H1 (cell line): ENCODE measurements at regions not wholly inside any gene's neighbourhood (a gene's known extent, or its start where the extent isn't known, plus 50 kb on each side); places are given as distances from the start of the nearest gene placed in this dataset.

Experiments used
- CTCF ChIA-PET: fragments of 300-600 bp; sonication (Branson Sonifier 250); formaldehyde crosslinking; loops from one replicate; lab custom pipeline; 2021; ENCODE audit not compliant: partially characterized antibody; lab: Charles Lee
- POLR2A ChIA-PET: fragments of 300-600 bp; sonication (Branson Sonifier 250); formaldehyde crosslinking; loops from one replicate; lab custom pipeline; 2021; ENCODE audit warnings: inconsistent platforms; ENCODE audit not compliant: partially characterized antibody; lab: Charles Lee
- DNase-seq, 2 experiments: peaks; one replicate each; pipeline versions ENCODE4 v3.0.0 to v3.0.0-alpha.2; 2010 to 2022; ENCODE audit warnings: low spot score in 2 of 2, low read depth in 1 of 2, mixed read lengths in 1 of 2
- FAIRE-seq: peaks from 2 replicates; lab custom pipeline; 2011; peaks lifted over from hg19 to GRCh38; lab: Jason Lieb, UNC
- H2AFZ ChIP-seq: 2 replicates; pipeline ENCODE4 v1.8.1; 2012; ENCODE audit warnings: low read length, inconsistent platforms
- H2AK5ac ChIP-seq: 2 replicates; pipeline ENCODE4 v1.6.1; 2013; ENCODE audit warnings: low read depth, low read length
- H2BK120ac ChIP-seq: replicated peaks from 2 replicates; pipeline ENCODE3; 2013; ENCODE audit warnings: low read depth, low read length, inconsistent platforms
- H2BK12ac ChIP-seq: 2 replicates; pipeline ENCODE4 v1.6.1; 2013; ENCODE audit warnings: low read depth, low read length
- H2BK15ac ChIP-seq: 2 replicates; pipeline ENCODE4 v1.6.1; 2013; ENCODE audit warnings: low read length
- H2BK20ac ChIP-seq: 2 replicates; pipeline ENCODE4 v1.6.1; 2013; ENCODE audit warnings: low read length
- H2BK5ac ChIP-seq: 2 replicates; pipeline ENCODE4 v1.6.1; 2013; ENCODE audit warnings: low read depth, low read length
- H3K14ac ChIP-seq: 2 replicates; pipeline ENCODE4 v1.6.1; 2013; ENCODE audit warnings: inconsistent platforms; ENCODE audit not compliant: insufficient read length
- H3K18ac ChIP-seq: 2 replicates; pipeline ENCODE4 v1.6.1; 2013; ENCODE audit warnings: low read length; ENCODE audit errors: extremely low read depth
- H3K23ac ChIP-seq: 2 replicates; pipeline ENCODE4 v1.6.1; 2013; ENCODE audit warnings: inconsistent platforms; ENCODE audit not compliant: insufficient read length
- H3K23me2 ChIP-seq: 2 replicates; pipeline ENCODE4 v1.6.1; 2013; ENCODE audit warnings: low read depth, low read length
- H3K27ac ChIP-seq: 2 replicates; pipeline ENCODE4 v1.6.1; 2011; ENCODE audit warnings: low read depth, low read length, inconsistent platforms
- H3K27me3 ChIP-seq, 4 experiments: replicated peaks in 1 of 4; 1 replicate in 1 of 4; 2 replicates in 3 of 4; pipeline versions ENCODE4 v1.6.1 to v1.8.1; 2011 to 2013; ENCODE audit warnings: low read length in 3 of 4, mild to moderate bottlenecking in 3 of 4, inconsistent platforms in 2 of 4, mixed read lengths in 2 of 4, moderate library complexity in 1 of 4; ENCODE audit not compliant: control insufficient read depth in 3 of 4, insufficient read depth in 3 of 4; ENCODE audit errors: extremely low read depth in 1 of 4
- H3K36me3 ChIP-seq, 4 experiments: 2 replicates each; pipeline versions ENCODE4 v1.6.1 to v1.8.1; 2011 to 2013; ENCODE audit warnings: mild to moderate bottlenecking in 4 of 4, low read length in 3 of 4, moderate library complexity in 2 of 4, control low read depth in 1 of 4, inconsistent platforms in 1 of 4; ENCODE audit not compliant: insufficient read depth in 4 of 4, control insufficient read depth in 2 of 4
- H3K4ac ChIP-seq: replicated peaks from 2 replicates; pipeline ENCODE3; 2013; ENCODE audit warnings: low read length, low read depth, mixed read lengths, inconsistent platforms; ENCODE audit not compliant: insufficient read length
- H3K4me1 ChIP-seq, 4 experiments: replicated peaks in 1 of 4; 1 replicate in 1 of 4; 2 replicates in 3 of 4; pipeline versions ENCODE4 v1.6.1 to v1.8.1; 2011 to 2013; ENCODE audit warnings: low read length in 3 of 4, inconsistent platforms in 2 of 4, mixed read lengths in 1 of 4; ENCODE audit not compliant: insufficient read depth in 4 of 4, control insufficient read depth in 3 of 4
- H3K4me2 ChIP-seq, 2 experiments: 2 replicates each; pipeline versions ENCODE4 v1.6.1 to v1.8.1; 2011 to 2013; ENCODE audit warnings: low read depth in 2 of 2, low read length in 2 of 2, control low read depth in 1 of 2, inconsistent platforms in 1 of 2, mild to moderate bottlenecking in 1 of 2; ENCODE audit not compliant: insufficient read depth in 1 of 2
- H3K4me3 ChIP-seq, 4 experiments: fragments of 200-600, 300-600 bp in 1 of 4; sonication (generic), shearing (Covaris generic), sonication (Bioruptor Twin) in 1 of 4; 2 replicates each; pipeline versions ENCODE4 v1.5.1 to v1.8.1; 2011 to 2016; ENCODE audit warnings: low read length in 4 of 4, low read depth in 3 of 4, control low read depth in 2 of 4, inconsistent platforms in 2 of 4, mild to moderate bottlenecking in 2 of 4, mixed read lengths in 1 of 4, moderate library complexity in 1 of 4; ENCODE audit not compliant: insufficient read depth in 2 of 4; ENCODE audit errors: extremely low read depth in 1 of 4
- H3K56ac ChIP-seq: replicated peaks from 2 replicates; pipeline ENCODE3; 2013; ENCODE audit warnings: low read depth, mild to moderate bottlenecking, mixed read lengths, low read length, inconsistent platforms; ENCODE audit not compliant: insufficient read length
- H3K79me1 ChIP-seq: 2 replicates; pipeline ENCODE4 v1.6.1; 2013; ENCODE audit warnings: low read depth, low read length, control low read depth
- H3K79me2 ChIP-seq, 2 experiments: 2 replicates each; pipeline versions ENCODE4 v1.6.1 to v1.8.1; 2012 to 2013; ENCODE audit warnings: low read length in 2 of 2, mild to moderate bottlenecking in 2 of 2, inconsistent platforms in 1 of 2; ENCODE audit not compliant: insufficient read depth in 2 of 2, control insufficient read depth in 1 of 2
- H3K9ac ChIP-seq, 4 experiments: replicated peaks in 1 of 4; 1 replicate in 1 of 4; 2 replicates in 3 of 4; pipeline versions ENCODE4 v1.6.1 to v1.8.1; 2011 to 2013; ENCODE audit warnings: low read depth in 3 of 4, low read length in 3 of 4, control low read depth in 2 of 4, mild to moderate bottlenecking in 2 of 4, moderate library complexity in 2 of 4, inconsistent platforms in 1 of 4; ENCODE audit errors: extremely low read depth in 1 of 4
- H3K9me3 ChIP-seq, 2 experiments: 2 replicates each; pipeline versions ENCODE4 v1.6.1 to v1.8.1; 2012 to 2013; ENCODE audit warnings: mild to moderate bottlenecking in 2 of 2, moderate library complexity in 2 of 2, control low read depth in 1 of 2, inconsistent platforms in 1 of 2, low read depth in 1 of 2, low read length in 1 of 2, mixed read lengths in 1 of 2; ENCODE audit not compliant: insufficient read depth in 2 of 2
- H4K20me1 ChIP-seq, 2 experiments: replicated peaks in 1 of 2; 2 replicates each; pipeline versions ENCODE3 to v1.8.1; 2011 to 2013; ENCODE audit warnings: inconsistent platforms in 2 of 2, low read length in 2 of 2, mild to moderate bottlenecking in 1 of 2; ENCODE audit not compliant: insufficient read depth in 2 of 2, control insufficient read depth in 1 of 2
- H4K5ac ChIP-seq: 2 replicates; pipeline ENCODE4 v1.6.1; 2013; ENCODE audit warnings: low read length, low read depth, mixed read lengths, inconsistent platforms; ENCODE audit not compliant: insufficient read length
- H4K8ac ChIP-seq: 2 replicates; pipeline ENCODE4 v1.8.0; 2013; ENCODE audit warnings: mild to moderate bottlenecking, moderate library complexity, low read length, inconsistent platforms; ENCODE audit not compliant: insufficient read depth; ENCODE audit errors: extremely low read depth
- H4K91ac ChIP-seq: replicated peaks from 2 replicates; pipeline ENCODE3; 2013; ENCODE audit warnings: low read length, mixed read lengths, inconsistent platforms; ENCODE audit not compliant: insufficient read length
- CBX5 ChIP-seq: fragments of 300-800, 300-1000 bp; sonication (generic); IDR thresholded peaks from 2 replicates; pipeline ENCODE4 v1.7.1; 2016; ENCODE audit warnings: antibody characterized with exemption, low read length, low read depth
- CREB1 ChIP-seq: IDR thresholded peaks from 2 replicates; pipeline ENCODE4 v1.6.1; 2012; ENCODE audit warnings: inconsistent platforms
- HDAC6 ChIP-seq: IDR thresholded peaks from one replicate; pipeline ENCODE4 v1.7.1; 2012; ENCODE audit warnings: low read depth, mild to moderate bottlenecking, inconsistent platforms, low read length, moderate library complexity
- KDM4A ChIP-seq: IDR thresholded peaks from one replicate; pipeline ENCODE4 v1.7.1; 2012; ENCODE audit warnings: low read depth, mild to moderate bottlenecking, moderate library complexity, low read length, inconsistent platforms; ENCODE audit not compliant: severe bottlenecking
- PHF8 ChIP-seq: fragments of 200-600 bp; sonication (generic); conservative IDR thresholded peaks from 2 replicates; pipeline ENCODE4 v1.7.1; 2012; ENCODE audit warnings: low read depth, mild to moderate bottlenecking, inconsistent platforms, low read length, moderate library complexity
- POLR2AphosphoS5 ChIP-seq: IDR thresholded peaks from 2 replicates; pipeline ENCODE4 v1.6.1; 2011; ENCODE audit warnings: low read depth, low read length
- RAD21 ChIP-seq, 2 experiments: IDR thresholded peaks in 1 of 2; conservative IDR thresholded peaks in 1 of 2; 2 replicates each; pipeline ENCODE4 v1.6.1; 2011; ENCODE audit warnings: low read depth in 2 of 2, low read length in 2 of 2, improper control_type of control experiment in 1 of 2, inconsistent platforms in 1 of 2, mild to moderate bottlenecking in 1 of 2, moderate library complexity in 1 of 2
- RNF2 ChIP-seq: fragments of 200-900, 300-1000 bp; sonication (generic); IDR thresholded peaks from 2 replicates; pipeline ENCODE4 v1.7.1; 2016; ENCODE audit warnings: borderline replicate concordance, low read depth, mild to moderate bottlenecking, antibody characterized with exemption, low read length; ENCODE audit not compliant: poor library complexity, severe bottlenecking; ENCODE audit errors: missing control alignments
- RXRA ChIP-seq: IDR thresholded peaks from 2 replicates; pipeline ENCODE4 v1.6.1; 2011; ENCODE audit warnings: low read depth, mild to moderate bottlenecking, low read length, moderate library complexity; ENCODE audit not compliant: insufficient read depth
- TBP ChIP-seq: IDR thresholded peaks from 2 replicates; pipeline ENCODE4 v1.6.1; 2011; ENCODE audit warnings: low read depth, low read length, improper control_type of control experiment
- ZNF274 ChIP-seq: IDR thresholded peaks from 2 replicates; pipeline ENCODE4 v1.7.0; 2012; ENCODE audit warnings: low read length, borderline replicate concordance; ENCODE audit errors: extremely low read depth
- WGBS, 2 experiments: shearing (Covaris generic) in 1 of 2; methylation state at CpG; one replicate each; pipeline versions ENCODE4 v1.1.6 to v1.1.7; 2013 to 2015; ENCODE audit warnings: low lambda C conversion rate in 2 of 2, mixed read lengths in 2 of 2, inconsistent platforms in 1 of 2, low coverage in 1 of 2, missing lambda C conversion rate in 1 of 2; ENCODE audit not compliant: insufficient replicate concordance in 2 of 2, insufficient coverage in 1 of 2, insufficient read length in 1 of 2; ENCODE audit errors: extremely low coverage in 1 of 2, missing lambda C conversion rate in 1 of 2; 5-methylcytosine and 5-hydroxymethylcytosine counted together
- TF ChIP-seq, protein P1 (sequence below): IDR thresholded peaks from 2 replicates; pipeline ENCODE4 v1.6.1; 2012; ENCODE audit warnings: inconsistent platforms

DNA sequence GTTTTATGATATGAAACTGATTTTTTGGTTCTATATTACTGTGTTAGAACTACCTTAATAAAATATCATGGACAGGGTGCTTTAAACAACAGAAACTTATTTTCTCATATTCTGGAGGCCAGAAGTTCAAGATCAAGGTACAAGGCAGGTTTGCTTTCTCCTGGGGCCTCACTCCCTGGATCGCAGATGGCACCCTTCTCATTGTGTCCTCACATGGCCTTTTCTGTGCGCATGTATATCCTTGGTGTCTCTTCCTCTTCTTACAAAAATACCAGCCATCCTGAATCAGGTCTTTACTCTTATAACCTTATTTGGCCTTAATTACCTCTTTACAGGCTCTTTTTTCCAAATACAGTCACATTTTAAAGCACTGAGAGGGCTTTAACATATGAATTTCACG, 906.1 kb downstream of the CDH11 start:
- Histone ChIP-seq H4K8ac (no peak overlapping the region), H3K36me3 (no peaks in the 10 kb centered on the region), H3K79me1 (no peaks in the 10 kb centered on the region), H3K4me2 (no peak overlapping the region), H4K91ac (no peak overlapping the region), H3K4me3 (no peak overlapping the region), H4K20me1 (no peaks in the 10 kb centered on the region), H3K4ac (no peak overlapping the region), H3K79me2 (no peaks in the 10 kb centered on the region), H2AK5ac (no peak overlapping the region), H2BK5ac (no peak overlapping the region), H2BK120ac (no peak overlapping the region), H3K23ac (no peak overlapping the region), H2AFZ (no peak overlapping the region), H3K14ac (no peak overlapping the region), H3K27ac (no peak overlapping the region), H2BK15ac (no peak overlapping the region), H2BK12ac (no peak overlapping the region), H2BK20ac (no peak overlapping the region), H3K9me3 (no peaks in the 10 kb centered on the region), H3K4me1 (no peaks in the 10 kb centered on the region), H3K9ac (no peak overlapping the region), H3K18ac (no peak overlapping the region), H4K5ac (no peak overlapping the region), H3K23me2 (no peaks in the 10 kb centered on the region), H3K56ac (no peak overlapping the region), H3K27me3 (no peaks in the 10 kb centered on the region)
- FAIRE-seq (no peak), DNase-seq (no peak)
- ChIA-PET POLR2A (no interaction called here), CTCF (interaction anchor here (1.2 kb wide), 1 partner anchor 9 kb away, joined by 3 read pairs; no protein-coding TSS in a partner anchor)
- WGBS, 2 experiments: 96% methylated on average over 3 of the region's 3 CpGs; no CpG with 5 or more reads in 1 of the 2 experiments
- TF ChIP-seq ZNF274: no peak
- no peak for TF ChIP-seq TBP
- no peak for TF ChIP-seq CREB1
- no peak for TF ChIP-seq PHF8
- TF ChIP-seq RNF2: no peak
- no peak for TF ChIP-seq CBX5
- TF ChIP-seq RAD21 (IDR thresholded peaks at IDR 0.05 in 1 of 2, conservative IDR thresholded peaks at IDR 0.05 in 1 of 2; ENCODE audit: low read depth in 2 of 2, low read length in 2 of 2): no peak
- no peak for TF ChIP-seq HDAC6
- no peak for TF ChIP-seq POLR2AphosphoS5
- no peak for TF ChIP-seq KDM4A
- no peak for TF ChIP-seq RXRA
- TF ChIP-seq, protein P1, sequence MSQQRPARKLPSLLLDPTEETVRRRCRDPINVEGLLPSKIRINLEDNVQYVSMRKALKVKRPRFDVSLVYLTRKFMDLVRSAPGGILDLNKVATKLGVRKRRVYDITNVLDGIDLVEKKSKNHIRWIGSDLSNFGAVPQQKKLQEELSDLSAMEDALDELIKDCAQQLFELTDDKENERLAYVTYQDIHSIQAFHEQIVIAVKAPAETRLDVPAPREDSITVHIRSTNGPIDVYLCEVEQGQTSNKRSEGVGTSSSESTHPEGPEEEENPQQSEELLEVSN: no peak
- TF ChIP-seq, all 59 proteins: peak for 0
